GM12865 (cell line): ENCODE measurements at regions not wholly inside any gene's neighbourhood (a gene's known extent, or its start where the extent isn't known, plus 50 kb on each side); places are given as distances from the start of the nearest gene placed in this dataset.

ENCODE experiments used
- DNase-seq: peaks from one replicate; pipeline ENCODE4 v3.0.0; 2010; ENCODE audit warnings: low read depth
- H3K4me3 ChIP-seq: 2 replicates; pipeline ENCODE4 v1.5.1; 2011; ENCODE audit warnings: mild to moderate bottlenecking, low read depth, low read length, control low read depth
- CTCF ChIP-seq: IDR thresholded peaks from 2 replicates; pipeline ENCODE4 v1.5.1; 2011; ENCODE audit warnings: low read length, control low read depth, low read depth, inconsistent platforms; ENCODE audit not compliant: insufficient read depth; ENCODE audit errors: missing control alignments

DNA sequence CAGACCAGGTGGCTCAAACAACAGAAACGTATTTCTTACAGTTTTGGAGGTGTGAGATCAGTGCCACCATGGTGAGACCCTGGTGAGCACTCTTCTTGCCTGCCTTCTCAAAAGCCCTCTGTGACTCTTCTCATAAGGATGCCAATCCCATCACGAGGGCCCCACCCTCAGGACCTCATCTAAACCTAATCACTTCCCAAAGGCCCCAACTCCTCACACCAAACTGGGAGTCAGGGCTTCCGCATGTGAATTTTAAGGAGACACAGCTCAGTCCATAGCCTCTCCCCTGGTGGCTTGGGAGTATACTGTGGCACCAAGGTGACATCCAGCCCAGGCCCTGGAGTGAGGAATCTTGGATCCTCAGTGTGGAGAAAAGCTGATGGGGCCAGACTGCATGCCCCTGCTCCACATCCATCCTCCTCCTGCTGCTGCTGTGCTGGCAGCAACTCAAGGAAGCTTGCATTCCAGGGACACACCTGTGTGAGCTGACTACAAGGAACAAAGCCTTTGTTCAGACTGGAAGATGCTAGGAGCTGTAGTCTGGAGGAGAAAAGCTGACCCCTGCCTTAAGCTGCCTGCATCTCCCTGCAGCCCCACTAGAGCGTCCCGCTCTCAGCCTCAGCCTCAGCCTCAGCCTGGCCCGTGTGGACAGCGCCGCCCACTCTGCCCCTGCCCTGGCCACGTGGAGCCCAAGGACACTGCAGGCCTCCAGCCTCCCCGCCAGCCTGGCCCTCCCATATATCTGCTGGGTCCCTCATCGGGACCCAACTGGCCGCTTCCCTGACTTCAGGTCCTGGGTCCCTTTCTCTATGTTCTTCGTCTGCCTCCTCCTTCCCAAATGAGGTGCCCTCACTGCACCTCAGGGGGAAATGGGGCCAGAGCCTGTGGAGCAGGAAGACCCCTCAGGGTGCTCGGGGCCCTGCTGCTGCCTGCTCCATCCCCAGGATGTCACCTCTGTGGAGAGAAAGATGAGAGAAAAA is 87.8 kb upstream of the RAB6C start:
- DNase-seq: no peak
- H3K4me3 ChIP-seq: no peak overlapping the region
- no peak for TF ChIP-seq CTCF

GRCh38 chr2:129892360-129892759 is 87.1 kb upstream of the RAB6C start:
- DNase-seq: no peak
- TF ChIP-seq CTCF: no peak
- no peak overlapping the region for H3K4me3 ChIP-seq

DNA sequence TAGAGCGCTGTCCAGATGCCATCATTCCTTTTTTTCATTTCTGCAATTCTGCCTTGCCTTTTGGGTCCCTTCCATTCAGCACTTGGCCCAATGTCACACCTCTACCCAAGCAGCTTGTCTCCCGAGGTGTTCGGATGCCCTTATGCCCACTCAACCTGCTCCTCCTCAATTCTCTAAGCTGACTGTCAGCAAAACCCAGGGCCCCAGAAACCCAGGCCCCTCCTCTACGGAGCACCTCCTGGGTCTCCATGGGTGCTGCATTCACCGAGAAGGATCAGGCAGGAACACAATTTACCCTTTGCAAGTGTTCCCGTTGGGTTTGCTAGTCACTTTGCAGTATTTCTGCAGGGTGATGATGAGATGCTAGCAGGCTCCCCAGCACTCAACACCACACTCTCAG is 86.7 kb upstream of the RAB6C start:
- TF ChIP-seq CTCF: no peak
- no peak overlapping the region for H3K4me3 ChIP-seq
- DNase-seq: no peak

DNA sequence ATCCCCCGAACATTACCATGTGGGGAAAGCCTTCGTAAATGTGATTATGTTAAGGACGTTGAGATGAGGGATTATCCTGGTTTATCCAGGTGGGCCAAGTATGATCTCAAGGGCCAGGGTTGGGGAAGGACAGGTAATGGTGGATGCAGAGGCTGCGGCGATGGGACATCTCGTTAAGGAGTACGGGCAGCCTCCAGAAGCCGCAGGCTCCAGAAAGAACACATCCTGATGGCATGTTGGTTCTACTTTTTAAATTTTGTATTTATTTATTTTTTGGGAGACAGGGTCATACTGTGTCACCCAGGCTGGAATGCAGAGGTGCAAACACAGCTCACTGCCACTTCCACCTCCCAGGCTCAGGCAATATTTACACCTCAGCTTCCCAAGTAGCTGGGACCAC is 86.2 kb upstream of the RAB6C start:
- DNase-seq: no peak
- no peak for TF ChIP-seq CTCF
- no peak overlapping the region for H3K4me3 ChIP-seq

DNA sequence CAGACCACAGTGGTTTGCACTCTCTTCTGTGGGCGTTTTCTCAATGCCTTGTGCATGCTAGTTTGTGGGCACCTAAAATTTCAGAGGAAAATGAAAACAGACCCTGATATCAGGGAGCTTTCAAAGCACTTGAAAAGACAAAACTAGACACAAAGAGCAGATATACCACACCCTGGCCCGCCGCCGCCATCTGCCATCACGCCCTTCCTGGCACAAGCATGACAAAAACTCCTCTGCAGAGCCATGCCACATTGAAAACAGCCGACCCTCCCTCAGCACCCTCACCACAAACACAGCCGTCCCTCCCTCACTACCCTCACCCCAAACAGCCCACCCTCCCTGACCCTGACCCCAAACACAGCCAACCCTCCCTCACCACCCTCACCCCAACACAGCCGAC is 84.8 kb upstream of the RAB6C start:
- TF ChIP-seq CTCF: no peak
- no peak for DNase-seq
- no peak overlapping the region for H3K4me3 ChIP-seq

GRCh38 chr2:129895061-129895460 is 84.4 kb upstream of the RAB6C start:
- no peak for DNase-seq

More at GRCh38 chr2:129895061-129895460, 84.4 kb upstream of the RAB6C start:
- H3K4me3 ChIP-seq: no peak overlapping the region
- no peak for TF ChIP-seq CTCF
